Mammary epithelial cell (primary cell): ENCODE measurements at regions not wholly inside any gene's neighbourhood (a gene's known extent, or its start where the extent isn't known, plus 50 kb on each side); places are given as distances from the start of the nearest gene placed in this dataset.

ENCODE experiments used
- EZH2 ChIP-seq: IDR thresholded peaks from 2 replicates; pipeline ENCODE4 v1.6.1; 2012; ENCODE audit warnings: low read length, inconsistent platforms, borderline replicate concordance
- TF ChIP-seq, protein P1 (sequence below), 2 donors: IDR thresholded peaks in 1 of 2; conservative IDR thresholded peaks in 1 of 2; 2 replicates each; pipeline ENCODE4 v1.5.1; 2011 to 2012; ENCODE audit warnings: inconsistent platforms in 2 of 2, low read length in 2 of 2, mild to moderate bottlenecking in 2 of 2, control low read depth in 1 of 2, low read depth in 1 of 2; ENCODE audit not compliant: insufficient read depth in 1 of 2; ENCODE audit errors: extremely low read depth in 1 of 2

DNA sequence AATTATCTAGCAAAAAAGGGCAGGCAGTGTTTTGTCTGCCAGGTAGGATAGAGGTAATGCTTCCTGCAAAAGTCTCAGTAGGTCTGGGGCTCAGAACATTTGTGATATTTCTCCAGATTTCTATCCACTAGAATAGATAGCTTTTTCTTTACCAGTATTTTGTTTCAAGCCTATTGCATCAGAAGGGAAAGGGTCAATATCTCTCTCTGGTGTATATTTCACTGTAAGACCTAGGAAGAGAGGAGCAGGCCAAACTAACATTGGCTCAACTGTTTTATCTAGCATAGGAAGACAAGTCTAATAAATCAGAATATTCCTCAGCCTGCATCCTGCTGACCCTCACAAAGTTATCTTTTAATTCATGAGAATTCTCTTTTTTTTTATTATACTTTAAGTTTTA is 106.7 kb upstream of the DAAM1 start:
- TF ChIP-seq EZH2 = no peak
- TF ChIP-seq, protein P1, sequence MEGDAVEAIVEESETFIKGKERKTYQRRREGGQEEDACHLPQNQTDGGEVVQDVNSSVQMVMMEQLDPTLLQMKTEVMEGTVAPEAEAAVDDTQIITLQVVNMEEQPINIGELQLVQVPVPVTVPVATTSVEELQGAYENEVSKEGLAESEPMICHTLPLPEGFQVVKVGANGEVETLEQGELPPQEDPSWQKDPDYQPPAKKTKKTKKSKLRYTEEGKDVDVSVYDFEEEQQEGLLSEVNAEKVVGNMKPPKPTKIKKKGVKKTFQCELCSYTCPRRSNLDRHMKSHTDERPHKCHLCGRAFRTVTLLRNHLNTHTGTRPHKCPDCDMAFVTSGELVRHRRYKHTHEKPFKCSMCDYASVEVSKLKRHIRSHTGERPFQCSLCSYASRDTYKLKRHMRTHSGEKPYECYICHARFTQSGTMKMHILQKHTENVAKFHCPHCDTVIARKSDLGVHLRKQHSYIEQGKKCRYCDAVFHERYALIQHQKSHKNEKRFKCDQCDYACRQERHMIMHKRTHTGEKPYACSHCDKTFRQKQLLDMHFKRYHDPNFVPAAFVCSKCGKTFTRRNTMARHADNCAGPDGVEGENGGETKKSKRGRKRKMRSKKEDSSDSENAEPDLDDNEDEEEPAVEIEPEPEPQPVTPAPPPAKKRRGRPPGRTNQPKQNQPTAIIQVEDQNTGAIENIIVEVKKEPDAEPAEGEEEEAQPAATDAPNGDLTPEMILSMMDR (conservative IDR thresholded peaks at IDR 0.05 in 1 of 2, IDR thresholded peaks at IDR 0.05 in 1 of 2; ENCODE audit: extremely low read depth in 1 of 2, insufficient read depth in 1 of 2, low read depth in 1 of 2, low read length in 2 of 2) = no peak
